Activated naive CD4-positive, alpha-beta T cell treated with anti-CD3 and anti-CD28 coated beads for 36 hours (primary cell): ENCODE measurements at regions not wholly inside any gene's neighbourhood (a gene's known extent, or its start where the extent isn't known, plus 50 kb on each side); places are given as distances from the start of the nearest gene placed in this dataset.

Experiments
- CTCF ChIA-PET: fragments of 350-600 bp; sonication (Branson Sonifier 250); formaldehyde crosslinking; loops from one replicate; lab custom pipeline; 2021; ENCODE audit warnings: antibody characterized with exemption; lab: Charles Lee
- DNase-seq: peaks from one replicate; pipeline ENCODE4 v3.0.0-alpha.2; 2020
- H3K27ac Mint-ChIP-seq: one replicate; pipeline ENCODE4 v1.8.0; 2021; ENCODE audit warnings: mild to moderate bottlenecking, mixed read lengths
- H3K27me3 Mint-ChIP-seq: one replicate; pipeline ENCODE4 v1.8.0; 2021; ENCODE audit warnings: low read depth, mixed read lengths
- H3K36me3 Mint-ChIP-seq: one replicate; pipeline ENCODE4 v1.8.0; 2021; ENCODE audit warnings: low read depth, mixed read lengths
- H3K4me1 Mint-ChIP-seq: one replicate; pipeline ENCODE4 v1.8.0; 2021; ENCODE audit warnings: low read depth, mixed read lengths
- H3K4me3 Mint-ChIP-seq: one replicate; pipeline ENCODE4 v1.8.0; 2021; ENCODE audit warnings: mild to moderate bottlenecking, moderate library complexity, mixed read lengths
- H3K9me3 Mint-ChIP-seq: one replicate; pipeline ENCODE4 v1.8.0; 2021; ENCODE audit warnings: mixed read lengths
- intact Hi-C: fragments of 100-400 bp; cut with micrococcal nuclease; formaldehyde crosslinking; loops from one replicate; pipeline ENCODE4 v1.15.1; 2023

DNA sequence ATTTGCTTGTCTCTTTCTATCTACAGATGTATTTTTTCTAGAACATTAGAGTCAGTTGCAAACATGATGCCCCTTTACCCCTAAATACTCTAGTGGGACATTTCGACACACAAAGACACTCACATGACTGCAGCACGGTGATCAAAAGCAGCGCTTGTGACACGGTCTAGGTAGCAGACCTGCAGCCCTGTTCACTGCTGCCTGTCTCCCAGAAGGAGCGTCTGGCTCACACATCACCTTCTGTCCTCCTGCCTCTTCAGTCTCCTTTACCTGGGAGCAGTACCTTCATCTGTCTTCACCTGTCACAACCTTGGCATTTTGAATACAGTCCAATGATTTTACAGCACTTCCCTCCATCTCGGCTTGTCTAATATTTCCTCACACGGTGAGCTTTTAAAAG lies 51.9 kb upstream of the SH3PXD2B start:
- Mint-ChIP-seq H3K4me1 (no peaks in the 10 kb centered on the region), H3K36me3 (no peaks in the 10 kb centered on the region), H3K27me3 (peaks cover 17% of the 10 kb centered on the region), H3K4me3 (no peak overlapping the region), H3K9me3 (peaks cover 3% of the 10 kb centered on the region), H3K27ac (no peak overlapping the region)
- intact Hi-C loops: no loop called here
- DNase-seq: no peak
- CTCF ChIA-PET: no interaction called here

DNA sequence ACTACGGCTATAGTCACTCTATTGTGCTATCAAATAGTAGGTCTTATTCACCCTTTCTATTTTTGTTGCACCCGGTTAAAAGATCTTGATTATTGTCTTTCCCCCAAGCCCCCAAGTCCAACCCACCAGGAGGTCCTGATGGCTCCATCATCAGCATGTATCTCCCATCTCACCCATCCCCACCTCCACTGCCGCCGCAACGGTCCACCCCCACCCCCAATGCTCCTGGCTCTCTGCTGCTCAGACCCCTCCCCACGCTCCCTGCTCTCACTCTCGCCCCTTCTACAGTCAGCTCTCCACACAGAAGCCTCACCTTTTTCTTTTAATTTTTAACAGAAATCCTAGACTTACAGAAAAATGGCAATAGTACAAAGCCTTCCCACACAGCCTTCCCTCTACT lies 51.5 kb upstream of the SH3PXD2B start:
- DNase-seq: no peak
- H3K27me3 Mint-ChIP-seq: peaks cover 14% of the 10 kb centered on the region
- H3K4me3 Mint-ChIP-seq: no peak overlapping the region
- H3K9me3 Mint-ChIP-seq: peaks cover 3% of the 10 kb centered on the region
- H3K27ac Mint-ChIP-seq: no peak overlapping the region
- no peaks in the 10 kb centered on the region for H3K4me1 Mint-ChIP-seq
- no peaks in the 10 kb centered on the region for H3K36me3 Mint-ChIP-seq
- CTCF ChIA-PET: no interaction called here
- intact Hi-C loops: no loop called here

DNA sequence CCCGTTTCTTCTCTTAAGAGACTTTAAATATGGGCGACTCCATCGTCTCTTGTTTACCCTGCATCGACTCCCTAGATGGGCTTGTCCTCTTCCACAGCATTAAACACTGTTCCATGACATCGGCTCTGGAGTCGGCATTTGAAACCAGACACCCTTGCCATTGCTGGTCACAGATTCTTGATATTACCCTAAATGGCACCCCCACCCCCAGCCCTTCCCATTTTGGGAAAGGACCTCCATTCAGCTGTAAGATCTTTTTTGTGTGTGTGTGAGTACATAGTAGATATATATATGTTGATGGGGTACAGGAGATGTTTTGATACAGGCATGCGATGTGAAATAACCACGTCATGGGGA lies 51.1 kb upstream of the SH3PXD2B start:
- Mint-ChIP-seq H3K36me3 (no peaks in the 10 kb centered on the region), H3K4me1 (no peaks in the 10 kb centered on the region), H3K27ac (no peak overlapping the region), H3K4me3 (no peak overlapping the region), H3K27me3 (peaks cover 14% of the 10 kb centered on the region), H3K9me3 (no peaks in the 10 kb centered on the region)
- DNase-seq: no peak
- intact Hi-C loops: no loop called here
- CTCF ChIA-PET: no interaction called here

DNA sequence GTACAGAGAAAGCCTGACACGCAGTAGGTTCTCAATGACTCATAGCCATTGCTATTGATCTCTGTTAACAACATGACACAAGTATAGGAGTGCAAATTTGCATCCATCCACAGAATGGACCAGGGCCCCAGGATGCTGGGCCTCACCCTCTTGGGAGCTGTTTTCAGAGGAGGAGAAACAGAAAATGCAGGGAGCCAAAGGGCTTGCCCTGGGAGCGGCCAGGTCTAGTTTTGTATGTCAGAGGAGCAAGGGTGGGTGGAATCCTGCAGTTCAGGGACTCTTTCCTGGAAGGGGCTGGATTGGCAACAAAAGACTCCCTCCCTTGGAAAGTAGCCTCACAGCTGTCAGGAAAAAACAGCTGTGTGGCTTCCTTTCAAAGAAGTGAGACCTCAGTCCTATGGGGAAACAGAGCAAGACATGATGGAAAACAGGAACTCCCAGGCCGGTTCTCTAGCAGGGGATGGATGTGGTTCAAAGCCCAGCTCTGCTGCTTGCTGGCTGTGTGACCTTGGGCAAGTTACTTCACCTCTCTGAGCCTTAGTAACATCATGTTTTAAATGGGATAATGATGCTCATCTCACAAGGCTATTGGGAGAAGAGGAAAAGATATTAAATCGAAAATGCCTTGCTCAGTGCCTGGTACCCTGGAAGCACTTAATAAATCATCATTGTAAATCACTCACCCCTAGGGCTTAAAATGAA lies 50.5 kb upstream of the SH3PXD2B start:
- no peaks in the 10 kb centered on the region for H3K4me1 Mint-ChIP-seq
- H3K9me3 Mint-ChIP-seq: no peaks in the 10 kb centered on the region
- no peak for DNase-seq
- no peaks in the 10 kb centered on the region for H3K36me3 Mint-ChIP-seq
- intact Hi-C loops: no loop called here
- no peak overlapping the region for H3K27ac Mint-ChIP-seq
- peaks cover 14% of the 10 kb centered on the region for H3K27me3 Mint-ChIP-seq
- H3K4me3 Mint-ChIP-seq: no peak overlapping the region
- CTCF ChIA-PET: interaction anchor here (0.6 kb wide), 1 partner anchor 100 kb away, joined by 3 read pairs; no protein-coding TSS in a partner anchor

DNA sequence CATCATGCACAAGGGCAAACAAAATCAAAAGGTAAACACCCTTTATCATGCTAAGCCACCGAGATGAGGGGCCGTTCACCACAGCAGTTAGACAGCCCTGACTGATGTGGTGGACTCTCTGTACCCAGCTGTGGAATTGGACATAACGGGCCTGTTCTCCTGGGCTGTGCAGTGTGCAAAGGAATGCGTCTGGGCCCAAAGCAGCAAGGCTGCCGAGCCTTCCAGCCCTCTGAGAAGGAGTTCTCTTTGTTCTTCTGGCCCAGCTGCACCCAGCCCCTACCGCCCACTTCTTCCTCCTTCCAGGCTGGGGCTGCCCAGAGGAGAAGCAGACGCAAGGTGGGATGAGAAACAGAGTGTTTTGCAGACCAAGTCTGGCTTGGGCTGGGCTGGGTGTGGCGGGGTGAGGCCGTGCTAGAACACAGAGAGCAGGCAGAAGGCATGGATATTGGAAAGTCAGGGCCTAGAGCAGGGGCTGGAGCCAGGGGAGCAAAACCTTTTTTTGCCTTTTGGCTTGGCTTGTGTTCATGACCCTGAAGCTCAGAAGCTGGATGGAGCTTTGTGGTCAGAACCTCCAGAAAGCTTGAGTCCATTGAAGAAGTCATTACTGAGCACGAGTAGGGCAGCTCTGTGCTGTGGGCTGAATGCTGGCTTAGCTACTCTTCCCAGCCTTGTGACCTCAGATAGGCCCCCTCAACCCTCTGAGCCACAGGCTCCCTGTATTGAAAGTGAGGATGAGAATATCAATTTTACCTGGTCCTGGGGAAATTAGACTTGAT lies 49.8 kb upstream of the SH3PXD2B start:
- no peak for DNase-seq
- no peaks in the 10 kb centered on the region for H3K4me1 Mint-ChIP-seq
- no peaks in the 10 kb centered on the region for H3K36me3 Mint-ChIP-seq
- H3K4me3 Mint-ChIP-seq: no peak overlapping the region
- H3K27ac Mint-ChIP-seq: no peak overlapping the region
- no peaks in the 10 kb centered on the region for H3K9me3 Mint-ChIP-seq
- intact Hi-C loops: no loop called here
- CTCF ChIA-PET: interaction anchor here (0.6 to 0.7 kb wide), 3 partner anchors 100 to 856 kb away, joined by 3 to 4 read pairs (median 3); no protein-coding TSS in a partner anchor
- H3K27me3 Mint-ChIP-seq: peaks cover 11% of the 10 kb centered on the region
